GM20000 (cell line): ENCODE measurements at regions not wholly inside any gene's neighbourhood (a gene's known extent, or its start where the extent isn't known, plus 50 kb on each side); places are given as distances from the start of the nearest gene placed in this dataset.

Experiments
- DNase-seq: peaks from one replicate; pipeline ENCODE4 v3.0.0; 2012; ENCODE audit warnings: low spot score
- CTCF ChIP-seq: IDR thresholded peaks from 2 replicates; pipeline ENCODE4 v1.5.1; 2012; ENCODE audit warnings: mild to moderate bottlenecking, control low read depth; ENCODE audit errors: extremely low read depth, missing control alignments

DNA sequence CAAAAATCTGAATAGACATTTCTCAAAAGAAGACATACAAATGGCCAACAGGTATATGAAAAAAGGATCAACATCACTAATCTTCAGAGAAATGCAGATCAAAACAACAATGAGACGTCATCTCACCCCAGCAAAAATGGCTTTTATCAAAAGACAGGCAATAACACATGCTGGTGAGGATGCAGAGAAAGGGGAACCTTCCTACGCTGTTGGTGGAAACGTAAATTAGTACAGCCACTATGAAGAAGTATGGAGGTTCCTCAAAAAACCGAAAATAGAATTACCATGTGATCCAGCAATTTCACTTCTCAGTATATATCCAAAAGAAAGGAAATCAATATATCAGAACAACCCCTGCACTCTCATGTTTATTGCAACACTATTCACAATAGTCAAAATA, 65.1 kb upstream of the ATP1B1 start:
- DNase-seq: no peak
- TF ChIP-seq CTCF: no peak

GRCh38 chr1:169042377-169042776, 64.1 kb upstream of the ATP1B1 start:
- TF ChIP-seq CTCF: no peak
- DNase-seq: no peak

GRCh38 chr1:169043823-169044222, 62.7 kb upstream of the ATP1B1 start:
- no peak for DNase-seq
- no peak for TF ChIP-seq CTCF

- DNase-seq: peak; percentile 41
- no peak for TF ChIP-seq CTCF
Measured at GRCh38 chr1:169044296-169044695, 62.2 kb upstream of the ATP1B1 start.

- no peak for TF ChIP-seq CTCF
- no peak for DNase-seq
Measured at GRCh38 chr1:169044971-169045370, 61.5 kb upstream of the ATP1B1 start.

- TF ChIP-seq CTCF: no peak
- no peak for DNase-seq
Measured at GRCh38 chr1:169046671-169047070, 59.8 kb upstream of the ATP1B1 start.

GRCh38 chr1:169047074-169047473, 59.4 kb upstream of the ATP1B1 start:
- DNase-seq: no peak
- TF ChIP-seq CTCF: no peak
